IPS DF 6.9 (cell line): ENCODE measurements at regions not wholly inside any gene's neighbourhood (a gene's known extent, or its start where the extent isn't known, plus 50 kb on each side); places are given as distances from the start of the nearest gene placed in this dataset.

Experiments used
- DNase-seq: peaks from one replicate; pipeline ENCODE4 v3.0.0-alpha.2; 2013; ENCODE audit warnings: low read depth, low spot score
- H3K27ac ChIP-seq: one replicate; pipeline ENCODE4 v1.5.1; 2013; ENCODE audit warnings: low read length, control low read depth
- H3K27me3 ChIP-seq: 2 replicates; pipeline ENCODE4 v1.6.1; 2013; ENCODE audit warnings: mild to moderate bottlenecking, low read length; ENCODE audit not compliant: control insufficient read depth, insufficient read depth
- H3K36me3 ChIP-seq: 2 replicates; pipeline ENCODE4 v1.6.1; 2013; ENCODE audit warnings: low read length; ENCODE audit not compliant: control insufficient read depth, insufficient read depth
- H3K4me1 ChIP-seq: 2 replicates; pipeline ENCODE4 v1.6.1; 2013; ENCODE audit warnings: low read length; ENCODE audit not compliant: control insufficient read depth, insufficient read depth
- H3K4me3 ChIP-seq: 2 replicates; pipeline ENCODE4 v1.5.1; 2013; ENCODE audit warnings: mild to moderate bottlenecking, low read length
- H3K9me3 ChIP-seq: 2 replicates; pipeline ENCODE4 v1.6.1; 2013; ENCODE audit warnings: low read length, inconsistent platforms; ENCODE audit not compliant: control insufficient read depth, insufficient read depth
- WGBS: extraction: QIAGEN DNeasy Blood & Tissue Kit; methylation state at CpG from one replicate; pipeline ENCODE4 v1.1.7; 2013; ENCODE audit warnings: mixed read lengths, missing lambda C conversion rate; ENCODE audit not compliant: insufficient read length, insufficient coverage; 5-methylcytosine and 5-hydroxymethylcytosine counted together

GRCh38 chr18:65329010-65329409 is 421.8 kb upstream of the CDH7 start:
- no peak for DNase-seq
- WGBS, result no CpG with 5 or more reads among the region's 2 CpGs
- H3K27ac ChIP-seq, result no peak overlapping the region
- H3K36me3 ChIP-seq, result no peaks in the 10 kb centered on the region
- H3K27me3 ChIP-seq, result no peaks in the 10 kb centered on the region
- H3K4me1 ChIP-seq, result no peaks in the 10 kb centered on the region
- no peak overlapping the region for H3K4me3 ChIP-seq
- H3K9me3 ChIP-seq, result no peaks in the 10 kb centered on the region

GRCh38 chr18:65326805-65327204 is 424.0 kb upstream of the CDH7 start:
- no peaks in the 10 kb centered on the region for H3K36me3 ChIP-seq
- no peak overlapping the region for H3K4me3 ChIP-seq
- H3K9me3 ChIP-seq, result no peaks in the 10 kb centered on the region
- H3K27me3 ChIP-seq, result no peaks in the 10 kb centered on the region
- H3K27ac ChIP-seq, result no peak overlapping the region
- H3K4me1 ChIP-seq, result no peaks in the 10 kb centered on the region
- no peak for DNase-seq

- H3K4me1 ChIP-seq, result no peaks in the 10 kb centered on the region
- H3K27me3 ChIP-seq, result no peaks in the 10 kb centered on the region
- DNase-seq, result no peak
- H3K9me3 ChIP-seq, result no peaks in the 10 kb centered on the region
- H3K4me3 ChIP-seq, result no peak overlapping the region
- no peaks in the 10 kb centered on the region for H3K36me3 ChIP-seq
- no CpG with 5 or more reads among the region's 3 CpGs for WGBS
- H3K27ac ChIP-seq, result no peak overlapping the region
Observed at GRCh38 chr18:65322895-65323294, 427.9 kb upstream of the CDH7 start.

GRCh38 chr18:65298422-65298821 is 452.4 kb upstream of the CDH7 start:
- no peaks in the 10 kb centered on the region for H3K4me1 ChIP-seq
- no peaks in the 10 kb centered on the region for H3K36me3 ChIP-seq
- 100% methylated on average over 4 of the region's 4 CpGs for WGBS
- DNase-seq, result no peak
- H3K27ac ChIP-seq, result no peak overlapping the region
- H3K27me3 ChIP-seq, result no peaks in the 10 kb centered on the region
- no peaks in the 10 kb centered on the region for H3K9me3 ChIP-seq
- no peak overlapping the region for H3K4me3 ChIP-seq

GRCh38 chr18:65288908-65289307 is 461.9 kb upstream of the CDH7 start:
- no CpG with 5 or more reads among the region's 5 CpGs for WGBS
- H3K9me3 ChIP-seq, result no peaks in the 10 kb centered on the region
- no peaks in the 10 kb centered on the region for H3K27me3 ChIP-seq
- H3K4me3 ChIP-seq, result no peak overlapping the region
- no peak for DNase-seq
- H3K4me1 ChIP-seq, result no peaks in the 10 kb centered on the region
- H3K27ac ChIP-seq, result no peak overlapping the region
- no peaks in the 10 kb centered on the region for H3K36me3 ChIP-seq

- Histone ChIP-seq H3K27ac (no peak overlapping the region), H3K36me3 (no peaks in the 10 kb centered on the region), H3K4me3 (no peak overlapping the region), H3K4me1 (no peaks in the 10 kb centered on the region), H3K9me3 (no peaks in the 10 kb centered on the region), H3K27me3 (no peaks in the 10 kb centered on the region)
- WGBS, result no CpG with 5 or more reads among the region's 2 CpGs
- DNase-seq, result no peak
Observed at GRCh38 chr18:65287652-65288051, 463.2 kb upstream of the CDH7 start.

- H3K4me3 ChIP-seq, result no peak overlapping the region
- no peaks in the 10 kb centered on the region for H3K27me3 ChIP-seq
- H3K9me3 ChIP-seq, result no peaks in the 10 kb centered on the region
- no peaks in the 10 kb centered on the region for H3K36me3 ChIP-seq
- H3K4me1 ChIP-seq, result no peaks in the 10 kb centered on the region; the same call in 1 of the 2 replicates
- no CpG with 5 or more reads among the region's 1 CpG for WGBS
- no peak for DNase-seq
- no peak overlapping the region for H3K27ac ChIP-seq
Observed at GRCh38 chr18:65282096-65282495, 468.7 kb upstream of the CDH7 start.

- Histone ChIP-seq H3K27me3 (no peaks in the 10 kb centered on the region), H3K9me3 (no peaks in the 10 kb centered on the region), H3K36me3 (no peaks in the 10 kb centered on the region), H3K4me3 (no peak overlapping the region), H3K4me1 (no peaks in the 10 kb centered on the region; the same call in 1 of the 2 replicates), H3K27ac (no peak overlapping the region)
- no peak for DNase-seq
- no CpG with 5 or more reads among the region's 4 CpGs for WGBS
Observed at GRCh38 chr18:65279668-65280305, 471.0 kb upstream of the CDH7 start.

GRCh38 chr18:65278939-65279667 is 471.7 kb upstream of the CDH7 start:
- Histone ChIP-seq H3K4me3 (no peak overlapping the region), H3K36me3 (no peaks in the 10 kb centered on the region), H3K27ac (no peak overlapping the region), H3K9me3 (no peaks in the 10 kb centered on the region), H3K4me1 (no peaks in the 10 kb centered on the region; the same call in 1 of the 2 replicates), H3K27me3 (no peaks in the 10 kb centered on the region)
- WGBS, result no CpG with 5 or more reads among the region's 9 CpGs
- DNase-seq, result no peak

- Histone ChIP-seq H3K27ac (no peak overlapping the region), H3K9me3 (no peaks in the 10 kb centered on the region), H3K4me3 (no peak overlapping the region), H3K27me3 (no peaks in the 10 kb centered on the region), H3K4me1 (no peaks in the 10 kb centered on the region), H3K36me3 (no peaks in the 10 kb centered on the region)
- no CpG with 5 or more reads among the region's 1 CpG for WGBS
- no peak for DNase-seq
Observed at GRCh38 chr18:65269375-65269774, 481.4 kb upstream of the CDH7 start.

GRCh38 chr18:65265761-65266160 is 485.1 kb upstream of the CDH7 start:
- Histone ChIP-seq H3K4me3 (no peak overlapping the region), H3K36me3 (no peaks in the 10 kb centered on the region), H3K9me3 (no peaks in the 10 kb centered on the region), H3K27ac (no peak overlapping the region), H3K4me1 (no peaks in the 10 kb centered on the region), H3K27me3 (no peaks in the 10 kb centered on the region)
- WGBS, result no CpG with 5 or more reads among the region's 1 CpG
- DNase-seq, result no peak
